Esophagus muscularis mucosa (tissue), 4 donors: ENCODE measurements at regions not wholly inside any gene's neighbourhood (a gene's known extent, or its start where the extent isn't known, plus 50 kb on each side); places are given as distances from the start of the nearest gene placed in this dataset.
A peak's percentile ranks its signal among the peaks of the same experiment; 100 is the strongest.

Source experiments
- DNase-seq: peaks from one replicate; pipeline ENCODE4 v3.0.0-alpha.2; 2017; ENCODE audit errors: extremely low spot score
- H3K27ac ChIP-seq, 4 donors: fragments of 200-600 bp; sonication (generic); replicated peaks in 1 of 4; 1 replicate in 3 of 4; 2 replicates in 1 of 4; pipeline ENCODE4 v1.5.1; 2016 to 2019; ENCODE audit warnings: mild to moderate bottlenecking in 1 of 4
- H3K27me3 ChIP-seq, 4 donors: fragments of 200-600 bp; sonication (generic); one replicate each; pipeline versions ENCODE4 v1.5.1 to v1.6.0; 2016 to 2019
- H3K36me3 ChIP-seq, 4 donors: fragments of 200-600 bp; sonication (generic); one replicate each; pipeline ENCODE4 v1.5.1; 2016 to 2019
- H3K4me1 ChIP-seq, 4 donors: fragments of 200-600 bp; sonication (generic); one replicate each; pipeline ENCODE4 v1.5.1; 2016 to 2019
- H3K4me3 ChIP-seq, 4 donors: fragments of 200-600 bp; sonication (generic); 1 replicate in 2 of 4; 2 replicates in 2 of 4; pipeline ENCODE4 v1.5.1; 2016 to 2019; ENCODE audit warnings: mild to moderate bottlenecking in 4 of 4, moderate library complexity in 1 of 4
- H3K9me3 ChIP-seq, 4 donors: fragments of 200-600 bp; sonication (generic); 1 replicate in 3 of 4; 2 replicates in 1 of 4; pipeline ENCODE4 v1.5.1; 2016 to 2019
- EP300 ChIP-seq: sonication (generic); formaldehyde crosslinking; IDR thresholded peaks from one replicate; pipeline ENCODE4 v1.6.1; 2017; ENCODE audit warnings: antibody characterized with exemption
- POLR2A ChIP-seq: fragments of 450-650 bp; IDR thresholded peaks from one replicate; pipeline ENCODE4 v1.6.1; 2017; ENCODE audit warnings: antibody characterized with exemption, moderate library complexity, mild to moderate bottlenecking, low read depth
- POLR2AphosphoS5 ChIP-seq, 2 donors: sonication (generic); formaldehyde crosslinking; IDR thresholded peaks; one replicate each; pipeline ENCODE4 v1.6.1; 2017; ENCODE audit warnings: antibody characterized with exemption in 2 of 2
- WGBS: methylation state at CpG from one replicate; pipeline ENCODE4 v1.1.5; 2018; 5-methylcytosine and 5-hydroxymethylcytosine counted together
- intact Hi-C: fragments of 100-400 bp; cut with DNase I; formaldehyde crosslinking; loops from one replicate; pipeline ENCODE4 v1.15.1; 2023
- TF ChIP-seq, protein P1 (sequence below), 3 experiments: fragments of 200-600 bp in 2 of 3; fragments of 450-650 bp in 1 of 3; sonication (generic) in 2 of 3; IDR thresholded peaks; one replicate each; pipeline ENCODE4 v1.5.1; 2017 to 2019; ENCODE audit warnings: antibody characterized with exemption in 3 of 3, mild to moderate bottlenecking in 2 of 3, moderate library complexity in 1 of 3

DNA sequence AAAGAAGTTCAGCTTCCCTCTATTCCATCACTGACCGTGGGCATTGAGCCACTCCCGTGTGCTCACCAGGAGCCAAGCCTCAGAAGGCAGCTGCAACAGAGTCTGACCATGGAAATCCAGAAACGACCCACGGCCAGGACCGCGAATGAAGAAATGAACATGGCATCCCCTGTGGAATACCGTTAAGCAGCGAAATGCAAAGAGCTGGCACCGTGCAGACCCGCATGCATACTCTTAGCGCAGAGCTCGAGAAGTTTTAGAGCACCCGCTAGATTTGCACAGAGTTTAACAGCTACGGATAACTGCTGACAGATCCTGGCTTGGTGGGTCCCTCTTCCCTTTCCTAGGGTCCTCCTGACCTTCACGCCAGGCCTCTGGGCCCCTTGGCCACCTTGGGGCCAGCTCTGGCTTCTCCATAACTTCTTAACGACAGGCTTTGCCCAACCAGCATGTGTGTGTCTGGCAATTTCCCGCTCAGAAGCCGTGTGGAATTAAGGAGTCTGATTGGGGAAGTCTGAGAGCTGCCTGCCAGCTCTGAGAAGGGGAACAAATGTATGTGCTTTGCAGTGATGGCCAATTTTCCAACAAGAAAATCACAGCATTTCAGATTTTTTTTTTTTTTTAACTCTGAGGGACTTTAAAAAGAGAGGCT lies 75.3 kb upstream of the COL5A1 start:
- TF ChIP-seq, protein P1, sequence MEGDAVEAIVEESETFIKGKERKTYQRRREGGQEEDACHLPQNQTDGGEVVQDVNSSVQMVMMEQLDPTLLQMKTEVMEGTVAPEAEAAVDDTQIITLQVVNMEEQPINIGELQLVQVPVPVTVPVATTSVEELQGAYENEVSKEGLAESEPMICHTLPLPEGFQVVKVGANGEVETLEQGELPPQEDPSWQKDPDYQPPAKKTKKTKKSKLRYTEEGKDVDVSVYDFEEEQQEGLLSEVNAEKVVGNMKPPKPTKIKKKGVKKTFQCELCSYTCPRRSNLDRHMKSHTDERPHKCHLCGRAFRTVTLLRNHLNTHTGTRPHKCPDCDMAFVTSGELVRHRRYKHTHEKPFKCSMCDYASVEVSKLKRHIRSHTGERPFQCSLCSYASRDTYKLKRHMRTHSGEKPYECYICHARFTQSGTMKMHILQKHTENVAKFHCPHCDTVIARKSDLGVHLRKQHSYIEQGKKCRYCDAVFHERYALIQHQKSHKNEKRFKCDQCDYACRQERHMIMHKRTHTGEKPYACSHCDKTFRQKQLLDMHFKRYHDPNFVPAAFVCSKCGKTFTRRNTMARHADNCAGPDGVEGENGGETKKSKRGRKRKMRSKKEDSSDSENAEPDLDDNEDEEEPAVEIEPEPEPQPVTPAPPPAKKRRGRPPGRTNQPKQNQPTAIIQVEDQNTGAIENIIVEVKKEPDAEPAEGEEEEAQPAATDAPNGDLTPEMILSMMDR (IDR thresholded peaks at IDR 0.05) = no peak
- TF ChIP-seq EP300 = no peak
- no peak for TF ChIP-seq POLR2AphosphoS5 (IDR thresholded peaks at IDR 0.05)
- no peak for TF ChIP-seq POLR2A
- H3K9me3 ChIP-seq = peaks cover 0 to 16% (median 6%) of the 10 kb centered on the region in 4 donors
- no peaks in the 10 kb centered on the region for H3K4me1 ChIP-seq
- DNase-seq = peak; percentile 81
- H3K27ac ChIP-seq = no peak overlapping the region
- intact Hi-C loops = no loop called here
- H3K4me3 ChIP-seq = no peak overlapping the region
- 91% methylated on average over 16 of the region's 18 CpGs for WGBS
- H3K36me3 ChIP-seq = no peaks in the 10 kb centered on the region
- H3K27me3 ChIP-seq = no peaks in the 10 kb centered on the region

DNA sequence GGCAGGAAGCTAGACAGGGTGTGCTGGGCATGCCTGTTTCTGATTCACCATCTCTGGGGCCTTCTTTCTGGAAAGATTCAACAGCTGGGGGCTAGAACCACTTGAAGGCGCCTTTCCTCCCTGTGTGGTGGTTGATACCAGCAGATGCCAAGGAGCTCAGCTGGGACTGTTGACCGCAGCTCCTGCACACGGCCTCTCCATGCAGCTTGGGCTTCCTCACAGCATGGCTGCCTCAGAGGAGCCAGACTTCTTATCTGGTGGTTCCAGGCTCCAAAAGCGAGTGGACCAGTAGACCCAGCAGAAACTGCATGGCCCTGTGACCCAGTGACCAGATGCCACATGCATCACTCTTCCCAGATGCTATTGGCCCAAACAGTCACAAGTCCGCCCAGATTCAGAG lies 74.7 kb upstream of the COL5A1 start:
- H3K27me3 ChIP-seq = no peaks in the 10 kb centered on the region
- no peak overlapping the region for H3K27ac ChIP-seq
- no peak for TF ChIP-seq EP300
- TF ChIP-seq POLR2A = no peak
- TF ChIP-seq, protein P1 (IDR thresholded peaks at IDR 0.05) = no peak
- no peak for TF ChIP-seq POLR2AphosphoS5 (IDR thresholded peaks at IDR 0.05)
- H3K4me1 ChIP-seq = no peaks in the 10 kb centered on the region
- DNase-seq = peak; percentile 37
- intact Hi-C loops = no loop called here
- no peak overlapping the region for H3K4me3 ChIP-seq
- no peaks in the 10 kb centered on the region for H3K36me3 ChIP-seq
- H3K9me3 ChIP-seq = peaks cover 0 to 16% (median 6%) of the 10 kb centered on the region in 4 donors
- 100% methylated on average over 2 of the region's 5 CpGs for WGBS

DNA sequence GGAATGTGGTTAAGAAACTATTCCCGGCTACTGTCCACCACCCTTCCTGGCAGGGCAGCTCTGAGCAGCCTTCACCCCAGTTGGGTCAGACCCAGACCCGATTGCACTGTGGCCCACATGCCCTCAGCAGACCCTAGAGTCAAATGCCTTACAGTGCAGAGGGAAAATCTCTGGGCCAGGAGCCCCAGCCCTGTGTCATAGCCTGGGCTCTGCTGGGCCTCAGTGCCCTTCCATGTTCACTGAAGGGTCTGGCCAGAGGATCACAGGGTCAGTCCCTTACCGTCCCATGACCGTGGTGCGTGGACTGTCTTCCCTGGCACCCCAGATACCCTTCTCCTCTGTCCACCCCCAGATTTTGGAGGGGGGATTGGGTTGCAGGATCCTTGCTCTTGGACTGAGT lies 73.5 kb upstream of the COL5A1 start:
- H3K27me3 ChIP-seq = no peaks in the 10 kb centered on the region
- intact Hi-C loops = no loop called here
- peak; percentile 90 for DNase-seq
- no peaks in the 10 kb centered on the region for H3K36me3 ChIP-seq
- 77% methylated on average over 5 of the region's 5 CpGs for WGBS
- no peak overlapping the region for H3K4me3 ChIP-seq
- H3K9me3 ChIP-seq = peaks cover 0 to 16% (median 6%) of the 10 kb centered on the region in 4 donors
- TF ChIP-seq, protein P1 (IDR thresholded peaks at IDR 0.05) = no peak
- TF ChIP-seq EP300 = no peak
- H3K27ac ChIP-seq = no peak overlapping the region
- H3K4me1 ChIP-seq = no peaks in the 10 kb centered on the region

DNA sequence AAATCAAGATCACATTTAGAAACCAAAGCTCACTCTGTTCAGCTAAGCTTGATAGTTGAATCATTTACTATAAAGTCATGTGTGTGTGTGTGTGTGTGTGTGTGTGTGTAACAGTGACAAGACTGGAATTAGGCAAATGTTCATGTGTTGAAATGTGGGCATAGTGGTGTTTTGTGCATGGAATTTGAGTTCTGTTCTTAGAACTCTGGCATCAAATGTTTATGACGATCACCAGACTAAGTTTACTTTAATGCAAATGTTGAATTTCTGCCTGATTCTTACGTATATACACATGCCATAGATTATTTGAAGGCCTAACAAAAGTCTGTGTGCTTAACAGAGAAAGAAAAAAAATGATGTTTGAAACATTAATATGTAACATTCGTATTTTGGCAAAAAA lies 72.8 kb upstream of the COL5A1 start:
- no peak for DNase-seq
- no peaks in the 10 kb centered on the region for H3K36me3 ChIP-seq
- no peaks in the 10 kb centered on the region for H3K4me1 ChIP-seq
- no peak overlapping the region for H3K27ac ChIP-seq
- no peak overlapping the region for H3K4me3 ChIP-seq
- TF ChIP-seq POLR2AphosphoS5 (IDR thresholded peaks at IDR 0.05) (no peak), EP300 (no peak), POLR2A (no peak)
- TF ChIP-seq, protein P1 (IDR thresholded peaks at IDR 0.05) = no peak
- intact Hi-C loops = no loop called here
- H3K27me3 ChIP-seq = no peaks in the 10 kb centered on the region
- H3K9me3 ChIP-seq = peaks cover 0 to 16% (median 6%) of the 10 kb centered on the region in 4 donors
- 63% methylated on average over 3 of the region's 3 CpGs for WGBS

- H3K9me3 ChIP-seq = peaks cover 0 to 16% (median 6%) of the 10 kb centered on the region in 4 donors
- no peak overlapping the region for H3K4me3 ChIP-seq
- H3K36me3 ChIP-seq = no peaks in the 10 kb centered on the region
- no peaks in the 10 kb centered on the region for H3K4me1 ChIP-seq
- no peaks in the 10 kb centered on the region for H3K27me3 ChIP-seq
- 84% methylated on average over 7 of the region's 7 CpGs for WGBS
- intact Hi-C loops = no loop called here
- peak; percentile 75 for DNase-seq
- no peak overlapping the region for H3K27ac ChIP-seq
- TF ChIP-seq POLR2AphosphoS5 (IDR thresholded peaks at IDR 0.05) (no peak), POLR2A (no peak), EP300 (no peak)
- TF ChIP-seq, protein P1 (IDR thresholded peaks at IDR 0.05) = no peak
Measured at GRCh38 chr9:134569626-134570025, 72.0 kb upstream of the COL5A1 start.
